HG02759 (cell line): ENCODE measurements at regions not wholly inside any gene's neighbourhood (a gene's known extent, or its start where the extent isn't known, plus 50 kb on each side); places are given as distances from the start of the nearest gene placed in this dataset.
"Not testable (repeated sequence)": the region's sequence is repeated elsewhere in the genome, so short reads cannot be mapped to it uniquely, and the experiment has no call there.

Experiments
- ATAC-seq: cut with Tn5 transposase; IDR thresholded peaks from one replicate; pipeline ENCODE4 v1.9.1; 2021; ENCODE audit warnings: mild to moderate bottlenecking, moderate library complexity; ENCODE audit not compliant: unreplicated experiment

DNA sequence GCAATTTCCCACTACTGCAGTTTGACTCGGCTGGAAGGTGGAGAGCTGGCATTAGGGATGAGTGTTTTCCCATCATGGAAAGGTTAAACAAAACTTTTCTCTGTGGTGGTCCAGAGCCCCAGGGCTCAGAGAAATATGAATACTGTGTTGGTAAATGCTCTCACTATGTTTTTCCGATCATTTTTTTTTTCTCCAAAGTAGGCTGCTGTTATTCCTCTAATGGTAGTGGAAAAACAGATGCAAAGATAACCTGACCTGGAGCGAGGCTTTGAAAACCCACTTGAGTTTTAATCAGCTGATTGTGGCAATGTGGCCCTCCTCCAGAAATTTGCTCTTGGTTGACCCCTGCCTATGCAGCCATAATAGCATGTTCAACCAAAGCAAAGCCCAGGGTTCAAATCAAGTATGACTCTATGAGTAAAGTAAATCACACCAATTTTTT is 320.8 kb upstream of the CTNNB1 start:
- no peak for ATAC-seq

DNA sequence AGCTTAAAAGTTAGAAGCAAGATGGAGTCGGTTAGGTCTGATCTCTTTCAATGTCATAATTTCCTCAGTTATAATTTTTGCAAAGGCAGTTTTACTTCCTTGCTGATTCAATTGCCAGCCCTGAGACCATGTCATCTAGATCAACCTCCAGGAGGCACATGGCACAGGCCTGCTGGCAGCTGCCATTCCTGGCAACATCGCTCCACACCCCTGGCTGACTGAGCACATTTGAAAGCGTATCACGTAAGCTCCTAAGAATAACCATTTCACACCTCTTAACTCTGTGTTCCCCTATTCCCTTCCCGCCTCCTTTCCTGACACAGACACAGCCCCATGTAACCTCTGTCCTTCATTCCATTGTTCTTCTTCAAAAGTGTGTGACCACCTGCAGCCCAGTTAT is 313.9 kb upstream of the CTNNB1 start:
- no peak for ATAC-seq

DNA sequence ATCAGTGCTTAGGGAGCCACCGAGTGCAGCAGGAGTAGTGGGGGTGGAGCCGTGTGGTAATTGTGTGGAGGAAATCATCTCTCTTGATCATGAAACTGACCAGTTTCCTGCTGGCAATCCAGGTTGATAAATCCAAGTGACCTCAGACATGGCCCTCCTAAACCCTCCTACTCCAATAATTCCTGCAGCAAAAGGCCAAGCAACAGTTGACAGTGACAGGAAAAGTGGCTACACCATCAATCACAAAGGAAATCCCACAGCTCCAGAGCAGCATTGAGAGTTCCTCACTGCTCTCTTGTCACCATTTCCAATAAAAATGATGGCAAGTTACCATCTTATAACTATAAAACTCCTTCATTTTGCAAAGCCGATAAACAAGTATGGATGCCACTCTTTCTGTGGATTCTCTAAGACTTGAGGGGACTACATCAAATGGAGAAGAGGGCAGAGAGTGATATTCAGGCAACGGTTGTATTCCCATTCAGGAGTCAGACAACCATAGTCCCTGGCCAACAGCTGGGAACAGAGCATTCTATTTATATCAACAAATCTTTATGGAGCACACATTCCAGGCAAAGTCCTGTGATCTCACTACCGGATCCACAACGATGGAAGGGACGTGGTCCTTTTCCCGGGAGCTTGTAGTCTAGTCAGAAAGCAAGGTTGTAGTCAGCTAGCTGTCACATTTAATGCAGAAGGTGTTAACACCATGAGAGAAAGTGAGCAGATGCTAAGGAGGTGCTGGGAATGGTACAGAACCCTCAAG is 312.5 kb upstream of the CTNNB1 start:
- ATAC-seq, result no peak

DNA sequence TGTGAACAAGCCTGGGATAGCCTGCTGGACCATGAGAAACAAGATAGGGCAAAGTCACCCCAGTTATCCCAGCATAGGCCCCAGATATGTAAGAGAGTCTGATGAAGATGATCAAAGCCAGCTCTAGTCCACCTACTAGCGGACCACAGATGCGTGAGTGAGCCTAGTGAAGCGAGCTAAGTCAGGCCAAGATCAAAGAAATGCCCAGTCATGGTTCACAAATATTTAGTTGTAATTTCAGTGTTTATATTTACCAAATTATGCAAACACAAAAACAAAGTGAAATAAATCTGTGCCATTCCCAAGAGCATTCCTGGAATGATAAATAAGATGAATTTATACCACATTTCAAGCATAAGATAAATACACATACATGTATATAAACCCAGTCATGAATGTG is 308.1 kb upstream of the CTNNB1 start:
- ATAC-seq, result no peak

DNA sequence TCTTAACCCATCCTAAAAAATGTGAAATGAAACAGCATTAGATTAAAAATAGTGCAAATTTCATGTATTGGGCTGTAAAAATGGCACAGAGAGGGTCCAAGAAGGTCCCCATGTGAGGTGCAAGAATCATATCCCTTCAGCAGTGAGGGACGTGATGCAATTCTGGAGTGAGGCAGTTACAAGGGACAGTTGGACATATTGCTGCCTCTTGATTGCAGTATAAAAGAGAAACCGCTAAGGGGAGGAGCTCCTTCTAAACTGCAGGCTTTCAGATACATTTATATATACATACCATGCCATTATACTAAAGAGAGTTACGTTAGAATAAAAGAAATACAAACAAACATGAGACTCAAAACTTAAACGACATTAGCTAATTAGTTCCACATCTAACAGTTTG is 304.2 kb upstream of the CTNNB1 start:
- no peak for ATAC-seq

DNA sequence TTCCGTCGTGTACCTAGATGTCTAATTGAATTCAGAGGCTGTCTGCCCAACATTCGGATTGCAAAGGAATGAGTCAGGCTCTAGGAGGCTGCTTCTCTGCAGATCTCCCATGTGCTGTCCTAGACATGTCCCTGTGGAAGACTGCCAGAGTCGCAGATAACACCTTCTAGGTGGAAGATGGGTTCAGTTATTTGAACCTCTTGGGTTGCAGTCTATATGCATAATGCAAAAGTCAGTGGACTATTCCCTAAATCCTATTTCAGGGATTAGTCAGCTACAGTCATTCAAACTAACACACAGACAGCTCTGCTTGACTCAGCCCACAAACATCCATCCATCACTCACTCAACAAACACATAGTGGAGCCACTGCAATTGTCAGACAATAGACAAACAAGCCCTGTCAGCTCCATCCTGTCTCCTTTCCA is 300.0 kb upstream of the CTNNB1 start:
- no peak for ATAC-seq

GRCh38 chr3:40901298-40901697 is 298.0 kb upstream of the CTNNB1 start:
- no peak for ATAC-seq

GRCh38 chr3:40901796-40902195 is 297.5 kb upstream of the CTNNB1 start:
- ATAC-seq, result no peak

- ATAC-seq, result not testable (repeated sequence)
Measured at GRCh38 chr3:40907907-40908465, 291.3 kb upstream of the CTNNB1 start.

DNA sequence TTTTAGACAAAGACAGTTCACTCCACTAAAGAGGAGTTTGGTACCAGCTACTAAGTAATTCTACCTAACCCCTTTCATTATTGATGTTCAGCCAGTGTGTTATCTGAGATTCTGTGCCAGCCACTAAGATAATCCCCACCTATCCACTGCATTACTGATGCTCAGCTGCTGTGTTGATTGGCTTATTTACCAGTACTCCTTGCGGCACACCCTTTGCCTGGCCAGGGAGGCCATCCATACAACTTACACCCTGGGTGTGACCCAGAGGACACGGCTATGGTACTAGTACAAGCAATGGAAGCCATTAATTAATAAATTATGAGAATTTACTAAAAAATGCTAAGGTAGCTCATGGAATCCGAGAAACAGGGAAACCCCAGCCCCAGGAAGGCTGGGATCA is 290.7 kb upstream of the CTNNB1 start:
- no peak for ATAC-seq

DNA sequence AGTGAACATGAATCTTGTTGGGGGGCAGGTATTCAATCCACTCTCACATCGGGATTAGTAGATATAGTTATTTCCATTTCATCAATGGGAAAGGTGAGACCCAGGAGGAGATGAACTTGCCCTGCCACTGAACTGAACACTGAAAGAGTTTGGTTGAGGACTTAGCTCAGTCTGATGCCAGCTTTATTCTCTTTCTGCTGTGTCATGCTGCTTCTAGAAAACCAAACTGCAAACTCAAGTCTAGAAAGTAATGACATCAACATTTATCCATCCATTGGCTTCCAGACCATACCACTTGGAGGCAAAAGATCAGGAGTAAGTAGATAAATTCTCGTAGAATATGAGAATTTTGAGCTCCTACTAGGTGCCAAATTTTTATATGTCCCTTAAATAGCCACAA is 288.0 kb upstream of the CTNNB1 start:
- ATAC-seq, result no peak

GRCh38 chr3:40911928-40912327 is 287.4 kb upstream of the CTNNB1 start:
- ATAC-seq, result peak; percentile 78

DNA sequence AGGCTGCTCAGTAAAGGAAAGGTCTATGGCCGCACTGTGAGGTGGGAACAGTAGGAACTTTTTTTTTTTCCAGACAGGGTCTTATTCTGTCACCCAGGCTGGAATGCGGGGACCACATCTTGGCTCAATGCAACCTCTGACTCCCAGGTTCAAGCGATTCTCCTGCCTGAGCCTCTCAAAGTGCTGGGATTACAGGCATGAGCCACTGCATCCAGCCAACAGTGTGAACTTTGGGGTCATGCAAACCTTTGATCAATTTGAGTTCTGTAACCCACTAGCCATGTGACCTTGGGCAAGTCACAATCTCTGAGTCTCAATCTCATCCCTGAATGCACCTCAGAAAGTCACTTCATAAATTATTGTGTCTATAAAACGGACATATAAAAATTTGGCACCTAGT is 286.8 kb upstream of the CTNNB1 start:
- ATAC-seq, result no peak

- ATAC-seq, result no peak
Measured at GRCh38 chr3:40913192-40913591, 286.1 kb upstream of the CTNNB1 start.

GRCh38 chr3:40913641-40914040 is 285.7 kb upstream of the CTNNB1 start:
- ATAC-seq, result peak; percentile 37

- no peak for ATAC-seq
Measured at GRCh38 chr3:40914475-40914874, 284.8 kb upstream of the CTNNB1 start.

DNA sequence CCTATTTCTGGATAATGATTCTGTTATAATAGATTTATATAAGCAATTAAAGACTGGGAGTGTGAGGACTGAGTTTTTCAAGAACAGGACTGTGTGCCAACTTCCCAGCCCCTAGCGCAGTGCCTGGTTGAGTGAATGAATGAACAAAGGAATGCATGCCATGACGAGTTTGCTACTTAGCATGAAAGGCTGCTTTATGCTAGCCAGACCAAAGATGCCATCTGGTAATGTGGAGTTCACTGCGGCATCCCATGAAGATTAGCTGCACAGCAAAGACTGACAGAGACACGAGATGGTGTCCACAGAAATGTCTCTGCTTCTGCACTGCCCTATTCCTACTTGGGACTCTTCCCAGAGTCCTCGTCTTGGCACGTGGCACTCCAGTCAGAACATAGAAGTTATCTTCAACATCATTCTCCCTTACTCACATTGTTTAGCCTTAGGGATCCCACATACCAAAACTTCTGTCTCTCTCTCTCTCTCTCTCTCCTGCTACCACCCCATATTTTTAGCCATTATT is 283.9 kb upstream of the CTNNB1 start:
- no peak for ATAC-seq

- no peak for ATAC-seq
Measured at GRCh38 chr3:40920041-40920440, 279.3 kb upstream of the CTNNB1 start.

DNA sequence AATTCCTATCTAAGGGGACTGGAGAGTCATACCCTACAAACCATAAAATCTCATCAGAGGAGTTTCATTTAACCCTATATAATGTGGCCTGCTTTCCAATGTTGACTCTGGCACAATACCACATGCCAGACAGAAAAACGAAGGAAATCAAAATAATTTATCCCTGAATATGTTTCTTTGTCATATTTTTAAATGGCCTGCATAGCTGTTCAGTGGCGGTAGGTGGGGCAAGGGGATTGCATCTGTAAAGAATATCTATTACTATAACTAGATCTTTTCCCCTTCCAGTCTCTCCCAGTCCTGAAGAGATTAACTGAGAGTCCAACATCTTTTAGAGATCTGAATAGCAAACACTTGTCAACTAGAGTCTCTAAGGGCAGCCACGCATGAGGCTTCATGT is 278.1 kb upstream of the CTNNB1 start:
- no peak for ATAC-seq

- no peak for ATAC-seq
Measured at GRCh38 chr3:40923143-40923542, 276.2 kb upstream of the CTNNB1 start.

- ATAC-seq, result no peak
Measured at GRCh38 chr3:40923651-40924050, 275.7 kb upstream of the CTNNB1 start.

- no peak for ATAC-seq
Measured at GRCh38 chr3:40924559-40925141, 274.7 kb upstream of the CTNNB1 start.
